Stimulated activated CD8-positive, alpha-beta memory T cell treated with anti-CD3 and anti-CD28 coated beads, Interleukin-7, amount 100 ng/mL, for 24 hours (primary cell): ENCODE measurements at regions not wholly inside any gene's neighbourhood (a gene's known extent, or its start where the extent isn't known, plus 50 kb on each side); places are given as distances from the start of the nearest gene placed in this dataset.

Source experiments
- DNase-seq: peaks from one replicate; pipeline ENCODE4 v3.0.0-alpha.2; 2020; ENCODE audit warnings: low read depth

DNA sequence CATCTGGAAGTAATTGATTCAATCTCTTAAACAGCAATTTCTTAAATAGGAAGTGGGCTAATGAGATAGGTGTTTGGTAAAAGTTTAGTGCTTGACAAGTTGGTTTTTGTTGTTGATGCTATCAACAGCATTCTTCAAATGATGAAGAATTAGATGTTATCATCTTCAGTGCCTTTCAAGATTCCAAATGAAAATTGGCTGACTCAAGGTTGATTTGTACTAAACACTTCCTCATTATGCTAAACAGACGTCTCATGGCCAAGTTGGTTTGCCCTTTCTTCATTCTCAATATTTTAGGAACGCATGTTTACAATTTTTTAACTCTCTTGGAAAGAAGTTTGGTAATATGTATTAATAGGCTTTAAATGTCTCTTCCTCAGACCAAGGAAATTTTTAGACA, 86.0 kb downstream of the MID1IP1 start:
- DNase-seq, result no peak

DNA sequence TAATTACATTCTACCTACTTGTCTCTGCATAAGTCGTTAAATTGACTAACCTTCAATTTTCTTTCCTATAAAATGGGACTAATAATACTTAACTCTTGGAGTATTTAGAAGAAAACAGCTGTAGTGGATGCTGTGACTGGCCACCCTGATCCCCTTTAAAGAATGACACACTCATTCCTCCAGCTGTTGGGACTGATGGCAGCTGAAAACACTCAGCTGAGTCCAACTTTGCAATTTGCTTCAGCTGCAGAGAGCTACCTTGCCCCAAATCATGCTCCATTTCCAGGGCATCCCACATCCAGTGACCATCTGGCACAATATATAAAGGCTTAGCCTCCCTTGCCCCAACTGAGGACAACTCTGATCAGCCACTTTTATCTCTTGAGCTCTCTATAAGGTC, 89.1 kb downstream of the MID1IP1 start:
- DNase-seq, result no peak

DNA sequence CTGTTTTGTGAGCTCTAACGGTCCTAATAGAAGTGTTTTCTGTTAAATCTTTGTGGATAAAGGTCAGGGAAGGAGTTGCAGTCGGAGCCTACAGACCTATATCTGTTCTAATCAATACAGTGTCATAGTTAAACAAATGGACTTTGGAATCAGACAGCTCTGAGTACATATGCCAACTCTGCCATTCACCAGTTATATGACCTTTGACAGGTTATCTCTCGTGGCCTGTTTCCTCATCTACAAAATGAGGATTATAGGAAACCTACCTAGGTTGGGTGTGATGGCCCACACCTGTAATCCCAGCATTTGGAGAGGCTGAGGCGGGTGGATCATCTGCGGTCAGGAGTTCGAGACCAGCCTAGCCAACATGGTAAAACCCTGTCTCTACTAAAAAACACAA, 89.7 kb downstream of the MID1IP1 start:
- no peak for DNase-seq

DNA sequence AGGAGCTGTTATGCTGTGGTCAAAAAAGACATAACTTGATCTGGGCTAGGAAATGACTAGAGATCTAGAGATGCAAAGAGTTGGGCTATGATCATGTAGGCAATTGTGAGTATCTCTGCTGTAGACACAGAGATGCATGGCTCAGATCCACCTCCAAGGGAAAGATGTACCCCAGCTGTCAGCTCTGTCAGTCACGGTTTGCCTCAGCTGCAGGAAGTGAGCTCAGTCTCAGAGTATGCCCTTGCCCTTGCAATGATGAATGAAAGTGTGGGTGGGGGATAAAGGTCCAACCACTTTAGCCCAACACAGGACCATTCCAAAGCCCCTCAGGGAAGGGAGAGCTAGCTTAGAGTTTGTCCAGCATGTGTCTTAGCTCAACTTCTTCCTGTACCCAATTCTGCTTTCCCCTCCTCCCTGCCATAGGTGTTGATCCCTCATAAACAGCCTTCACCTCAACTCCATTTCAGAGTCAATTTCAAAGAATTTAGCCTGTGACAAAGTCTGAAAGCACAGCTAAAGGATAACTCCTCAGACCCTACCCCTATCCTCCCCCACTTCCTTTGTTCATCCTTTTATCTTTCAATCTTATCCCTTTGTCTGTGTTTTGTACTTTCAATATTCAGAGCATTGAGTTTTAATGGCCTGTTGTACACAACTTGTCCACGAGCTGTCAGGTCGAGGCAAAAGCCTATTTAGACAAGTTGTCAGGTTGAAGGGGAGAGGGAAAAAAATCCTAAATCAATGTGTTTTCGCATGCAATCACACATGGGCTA, 90.6 kb downstream of the MID1IP1 start:
- no peak for DNase-seq

DNA sequence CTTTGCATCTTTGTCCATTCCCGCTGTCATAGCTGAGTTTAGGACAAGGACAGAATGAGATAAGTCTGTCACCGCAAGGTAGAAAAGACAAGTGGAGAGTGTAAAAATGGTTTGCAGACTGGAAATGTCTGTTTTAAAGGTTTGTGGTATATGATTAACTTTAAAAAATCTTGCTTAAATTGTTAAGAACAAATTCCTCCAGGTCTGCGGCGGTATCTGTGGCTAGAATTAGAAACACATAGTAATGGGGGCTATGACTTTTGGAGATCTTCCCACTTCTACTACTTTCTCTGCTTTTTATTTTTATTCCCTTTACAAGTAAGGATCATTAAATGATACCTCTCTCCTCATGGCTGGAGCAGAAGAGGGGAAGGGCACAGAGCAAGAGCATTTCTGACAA, 92.2 kb downstream of the MID1IP1 start:
- DNase-seq, result no peak

DNA sequence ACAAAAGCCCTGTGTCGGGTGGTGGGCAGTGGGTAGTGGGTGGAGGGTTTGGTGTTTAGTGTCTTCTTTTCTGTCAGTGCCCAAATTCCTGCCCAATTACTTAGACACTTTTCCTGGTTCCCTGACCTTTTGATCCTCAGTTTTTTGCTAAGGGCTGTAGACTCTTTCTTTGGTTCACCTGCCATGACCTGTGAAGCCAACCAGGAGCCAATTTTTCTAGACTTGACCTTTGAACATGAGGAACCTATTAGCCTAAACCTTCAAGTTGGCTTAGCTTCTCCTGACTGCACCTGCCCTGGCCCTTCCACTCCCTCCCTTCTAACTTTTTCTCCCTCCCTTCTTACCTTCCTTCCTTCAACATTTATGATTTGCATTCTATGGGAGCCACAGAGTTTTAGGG, 94.5 kb downstream of the MID1IP1 start:
- DNase-seq, result no peak

DNA sequence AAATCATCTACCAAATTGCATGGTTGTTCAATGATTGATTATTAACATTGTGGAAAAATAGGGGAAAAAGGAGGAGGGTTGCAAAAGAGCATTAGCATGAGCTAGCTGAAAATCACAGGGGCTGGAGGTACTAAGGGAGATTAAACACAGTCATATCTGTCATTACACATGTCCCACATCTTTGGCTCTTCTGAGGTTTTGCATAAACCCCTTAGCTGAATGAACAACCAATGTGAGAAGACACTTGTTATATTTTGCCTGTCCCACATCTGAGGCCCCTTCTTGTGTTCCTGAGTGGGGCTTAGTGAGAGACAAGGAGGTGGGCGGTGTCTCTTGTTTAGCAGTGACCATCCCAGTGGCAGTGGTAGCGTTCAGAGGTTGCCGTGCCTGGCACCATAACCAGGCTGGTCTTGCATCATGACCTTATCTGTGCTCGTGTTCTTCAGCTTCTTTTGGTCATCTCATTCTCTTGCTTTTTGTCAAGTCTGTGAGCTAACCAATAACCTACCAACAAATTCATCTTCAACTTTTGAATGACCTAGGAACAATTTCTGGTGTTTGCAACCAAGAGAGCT, 95.6 kb downstream of the MID1IP1 start:
- DNase-seq, result no peak

DNA sequence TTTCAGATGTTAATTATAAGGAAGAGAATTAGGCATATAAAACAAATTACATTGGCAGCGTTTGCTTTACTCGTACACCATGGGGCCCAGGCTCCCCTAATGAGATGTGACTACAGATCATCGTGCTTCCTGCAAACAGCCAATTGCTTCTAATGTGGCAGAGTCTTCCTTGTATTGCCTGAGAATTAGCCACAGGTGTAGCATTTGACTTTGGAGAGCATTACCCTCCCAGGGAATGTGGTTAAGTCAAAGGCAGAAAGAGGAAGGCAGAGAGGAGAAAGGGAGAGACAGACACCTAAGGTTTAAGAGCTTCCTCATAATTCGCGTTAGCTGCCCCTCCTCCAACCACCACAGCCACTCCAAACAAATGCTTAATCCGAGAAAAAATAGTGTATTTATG, 97.0 kb downstream of the MID1IP1 start:
- DNase-seq, result no peak

DNA sequence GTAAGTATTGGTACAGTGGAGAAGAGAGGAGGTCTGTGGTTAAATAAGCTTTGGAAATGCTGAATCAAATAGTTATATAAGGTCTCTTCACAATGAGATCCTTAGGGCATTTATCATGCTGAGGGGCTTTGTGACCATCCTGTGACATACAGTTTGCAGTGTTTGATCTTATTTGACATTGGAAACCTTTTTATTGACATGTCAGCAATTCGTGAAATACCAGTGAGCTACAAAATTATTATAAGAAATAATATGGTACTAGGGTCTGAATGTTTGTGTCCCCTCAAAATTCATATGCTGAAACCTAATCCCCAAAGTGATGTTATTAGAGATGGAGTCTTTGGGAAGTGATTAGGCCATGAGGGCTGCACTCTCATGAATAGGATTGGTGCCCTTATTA, 98.4 kb downstream of the MID1IP1 start:
- DNase-seq, result no peak

DNA sequence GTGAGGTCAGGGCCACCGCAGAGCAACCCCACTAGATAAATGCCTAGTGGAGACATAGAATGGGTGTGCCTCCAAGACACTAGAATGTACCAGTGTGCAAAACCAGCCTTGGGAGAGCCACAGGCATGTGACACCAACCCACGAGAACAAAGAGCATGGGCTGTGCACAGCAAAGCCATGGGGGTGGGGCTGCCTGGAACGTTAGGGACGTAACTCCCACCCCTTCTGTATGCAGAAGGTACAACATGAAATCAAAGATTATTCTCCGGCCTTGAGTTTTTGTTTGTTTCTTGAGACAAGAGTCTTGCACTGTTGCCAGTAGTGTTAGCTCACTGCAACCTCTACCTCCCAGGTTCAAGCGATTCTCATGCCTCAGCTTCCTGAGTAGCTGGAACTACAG, 99.5 kb downstream of the MID1IP1 start:
- DNase-seq, result no peak

DNA sequence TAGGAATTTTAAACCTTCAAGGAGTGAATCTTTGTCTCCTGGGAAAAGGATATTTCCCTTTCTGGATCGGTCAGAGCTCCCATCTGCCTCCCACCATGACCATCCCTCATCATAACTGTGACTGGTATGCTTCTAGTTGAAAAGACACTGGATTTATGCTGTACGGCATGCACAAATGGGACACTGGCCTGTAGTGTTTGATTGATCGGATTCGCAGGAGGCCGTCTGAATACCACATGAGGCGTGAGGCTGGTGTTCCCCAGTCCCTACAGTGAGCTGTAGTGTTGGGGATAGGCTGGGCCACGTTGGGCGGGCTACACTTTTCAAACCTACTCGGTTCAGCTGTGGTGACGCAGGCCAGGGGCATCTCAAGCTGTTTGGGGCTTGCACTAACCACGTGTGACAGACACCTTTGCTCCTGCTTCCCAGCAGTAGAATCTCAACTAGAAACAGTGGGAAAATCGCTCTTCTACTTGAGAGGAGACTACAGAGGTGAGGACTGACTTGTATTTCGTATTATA, 101.8 kb downstream of the MID1IP1 start:
- no peak for DNase-seq

DNA sequence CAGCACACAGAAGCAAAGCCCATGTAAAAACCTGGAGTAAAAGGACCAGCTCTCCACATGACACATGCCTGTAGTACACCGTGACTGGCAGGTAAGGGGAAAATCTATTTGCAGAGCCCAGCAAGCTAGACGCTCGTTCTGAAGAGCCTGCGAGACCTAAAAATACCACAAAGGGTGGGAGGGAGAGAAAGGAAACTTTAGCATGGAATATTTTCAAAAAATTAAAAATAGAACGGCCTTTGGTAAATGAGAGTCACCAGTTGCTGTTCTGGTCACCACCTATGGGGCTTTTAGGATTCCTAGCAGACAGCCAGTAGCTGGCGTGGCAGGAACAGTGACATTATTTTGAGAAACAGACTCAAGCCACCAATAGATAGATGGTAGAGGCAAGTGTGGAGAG, 115.5 kb downstream of the MID1IP1 start:
- DNase-seq, result no peak

DNA sequence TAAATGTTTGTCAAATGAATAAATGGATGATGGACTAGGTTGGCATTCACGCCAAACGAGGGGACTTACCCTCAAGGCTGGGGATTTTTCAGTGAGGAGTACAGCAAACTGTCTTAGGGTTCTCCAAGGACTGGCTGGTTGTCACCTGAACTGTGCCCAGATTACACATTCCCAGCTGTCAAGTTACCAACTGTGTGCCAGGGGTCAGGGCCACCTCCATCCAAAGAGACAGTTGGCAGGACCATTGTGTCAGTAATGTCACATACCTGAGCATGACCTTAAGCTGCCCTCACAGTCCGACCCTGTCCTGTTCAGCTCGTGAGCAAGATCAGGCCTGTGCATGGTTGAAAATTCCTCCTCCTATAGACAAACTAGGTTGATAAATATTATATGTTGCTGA, 116.7 kb downstream of the MID1IP1 start:
- DNase-seq, result no peak

DNA sequence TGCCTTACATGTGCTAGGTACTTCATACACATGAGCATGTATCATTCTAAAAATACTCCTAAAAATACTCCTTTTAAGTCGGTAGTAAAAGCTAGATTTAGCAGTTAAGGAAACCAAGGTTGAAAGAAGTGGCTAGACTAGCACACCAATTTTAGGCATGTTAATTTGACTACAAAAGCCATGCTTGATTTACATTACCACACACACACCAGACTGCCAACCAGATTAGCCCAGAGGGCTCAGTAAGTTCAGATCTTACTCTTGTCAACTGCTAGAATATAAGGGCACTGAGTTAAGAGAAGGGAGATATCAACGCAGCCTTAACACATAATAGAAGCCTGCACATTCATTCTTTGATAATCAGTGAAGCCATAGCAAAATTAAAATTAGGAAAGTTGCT, 117.9 kb downstream of the MID1IP1 start:
- no peak for DNase-seq

DNA sequence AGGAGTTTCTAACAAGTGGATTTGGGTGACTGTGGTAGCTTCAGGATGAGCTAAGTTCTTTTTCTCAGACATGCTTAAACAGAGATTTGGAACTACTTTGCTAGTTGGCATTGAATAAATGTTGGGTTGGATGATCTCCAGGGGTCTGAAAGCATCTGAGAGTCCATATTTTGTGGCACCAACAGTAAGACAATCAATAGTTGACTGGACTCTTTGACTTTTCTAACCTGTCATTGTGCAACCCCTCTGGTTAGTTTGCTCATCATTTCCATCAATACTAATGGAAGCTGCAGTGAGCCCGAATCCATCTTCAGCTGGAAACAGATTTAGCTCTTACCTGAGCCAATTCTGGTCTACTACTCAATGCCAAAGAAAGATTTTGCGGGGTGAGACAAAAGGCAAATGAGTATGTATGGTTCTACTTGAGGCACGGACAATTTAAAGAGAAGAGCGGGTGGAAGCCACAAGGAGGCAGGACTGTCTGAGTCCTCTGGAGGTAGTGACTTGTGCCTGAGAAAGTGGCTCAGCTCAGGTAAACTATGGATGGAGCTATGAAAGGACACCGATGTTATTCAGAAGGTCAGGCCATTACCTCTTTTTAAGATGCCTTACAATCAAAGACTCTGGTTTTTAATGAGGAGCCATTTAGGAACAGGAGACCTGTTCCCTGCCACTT, 118.7 kb downstream of the MID1IP1 start:
- no peak for DNase-seq

DNA sequence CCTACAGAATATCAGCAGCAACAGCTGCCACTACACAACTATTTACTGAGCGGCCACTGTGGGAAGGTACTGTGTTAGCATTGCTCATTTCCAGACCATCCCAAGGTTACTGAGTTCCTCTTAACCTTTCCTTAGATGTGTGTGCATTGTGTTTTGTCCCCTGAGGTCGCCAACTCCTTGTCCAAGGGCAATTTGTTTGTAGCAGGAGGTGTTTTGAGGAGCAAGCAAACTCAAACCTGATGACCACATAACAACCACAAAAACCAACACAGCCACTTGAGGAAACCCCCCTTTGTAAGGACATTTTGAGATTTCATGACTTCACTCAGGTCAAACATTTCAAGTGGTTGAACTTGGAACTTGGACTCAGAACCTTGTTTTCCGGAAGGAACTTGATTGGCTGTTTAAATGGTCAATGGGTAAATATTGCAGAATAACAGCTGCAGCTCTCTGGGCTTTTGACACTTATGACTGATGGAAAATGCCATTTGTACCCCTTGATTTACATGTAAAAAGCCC, 122.3 kb downstream of the MID1IP1 start:
- DNase-seq, result no peak

DNA sequence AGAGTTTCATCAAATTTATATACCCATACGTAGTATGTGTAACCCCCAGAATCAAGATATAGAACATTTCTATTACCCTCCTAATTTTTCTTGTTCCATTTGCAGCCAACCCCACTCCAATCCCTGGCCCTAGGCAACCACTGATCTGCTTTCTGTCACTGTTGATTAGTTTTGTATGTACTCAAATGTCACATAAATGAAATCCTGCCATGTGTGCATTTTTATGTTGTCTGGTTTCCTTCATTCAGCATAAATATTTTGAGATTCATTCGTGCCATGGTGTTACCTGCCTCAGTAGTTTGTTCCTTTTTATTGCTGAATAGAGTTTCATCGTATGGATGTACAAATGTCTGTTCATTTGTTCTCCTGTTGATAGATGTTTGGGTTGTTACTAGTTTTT, 126.3 kb downstream of the MID1IP1 start:
- DNase-seq, result no peak

DNA sequence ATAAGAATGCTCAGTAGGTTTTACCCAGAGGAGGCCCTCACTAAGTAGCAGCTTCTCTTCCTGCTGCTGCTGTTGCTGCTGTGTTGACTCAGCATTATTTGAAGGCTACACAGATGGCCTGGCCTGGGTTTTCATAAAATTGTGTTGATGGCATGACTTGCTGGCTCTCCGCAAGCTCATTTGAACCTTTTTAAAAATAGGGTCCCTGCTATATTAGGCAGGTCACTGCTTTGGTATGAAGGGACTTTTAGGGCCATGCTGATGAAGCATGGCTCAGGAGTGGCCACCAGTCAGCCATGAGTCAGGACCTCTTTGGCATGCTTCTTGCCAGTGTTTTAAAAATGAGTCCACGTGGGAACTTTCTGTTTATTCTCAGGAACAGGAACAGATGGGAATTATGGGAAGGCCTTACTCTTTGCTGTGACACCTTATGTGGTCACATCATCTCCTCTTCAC, 128.7 kb downstream of the MID1IP1 start:
- no peak for DNase-seq

DNA sequence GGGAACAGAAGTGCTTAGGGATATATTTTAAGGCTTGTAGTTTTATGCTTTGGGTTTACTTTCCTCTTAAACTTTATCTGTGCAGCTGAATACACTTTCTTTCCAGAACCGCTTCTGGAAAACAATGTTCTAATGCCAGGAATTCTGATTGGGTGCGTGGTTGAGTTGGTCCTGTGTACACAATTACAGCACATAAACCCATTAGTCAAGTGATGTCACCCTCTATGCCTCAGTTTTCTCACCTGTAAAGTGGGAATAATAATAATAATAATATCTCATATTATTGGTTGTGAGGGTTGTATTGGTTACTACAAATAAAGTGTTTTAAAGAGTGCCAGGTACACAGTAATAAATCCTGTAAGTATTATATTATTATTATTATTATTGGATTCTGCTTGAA, 129.2 kb downstream of the MID1IP1 start:
- DNase-seq, result no peak

DNA sequence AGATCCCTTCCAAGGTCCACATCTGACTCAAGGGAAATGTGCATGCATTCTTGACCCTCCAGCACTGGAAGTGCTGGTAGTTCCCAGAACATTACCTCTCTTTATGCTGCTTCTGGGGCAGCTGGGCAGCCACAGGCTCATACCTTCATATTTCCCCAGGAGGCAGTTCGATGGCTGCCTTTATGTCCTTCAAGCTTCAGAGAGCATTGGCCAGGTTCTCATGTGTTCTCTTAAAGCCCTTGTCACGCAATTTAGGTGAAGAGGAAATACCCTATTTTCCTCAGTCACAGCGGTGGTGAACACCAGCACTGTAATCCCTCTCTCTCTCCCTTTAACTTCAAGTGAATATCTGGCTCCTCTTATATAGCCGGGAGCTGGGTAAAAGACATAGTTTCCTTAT, 134.3 kb downstream of the MID1IP1 start:
- no peak for DNase-seq

DNA sequence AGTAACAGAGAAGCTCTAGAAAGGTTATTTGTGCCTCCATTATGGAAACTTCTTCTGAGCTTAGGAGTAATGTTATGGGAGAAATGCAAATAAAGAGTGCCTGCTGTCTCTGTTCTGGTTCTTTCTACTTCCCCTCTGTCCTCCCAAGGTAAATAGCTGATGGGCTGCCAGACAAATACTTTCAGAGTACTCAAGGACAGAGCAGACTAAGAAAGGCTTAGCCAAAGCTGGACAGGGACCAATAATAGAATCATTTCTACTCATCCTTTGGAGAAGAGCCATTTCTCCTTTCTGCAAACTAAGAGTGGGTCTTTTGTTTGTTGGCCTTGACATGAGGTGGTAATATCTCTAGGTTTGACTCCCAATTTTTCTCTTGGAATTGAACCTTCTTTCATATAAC, 136.1 kb downstream of the MID1IP1 start:
- no peak for DNase-seq

DNA sequence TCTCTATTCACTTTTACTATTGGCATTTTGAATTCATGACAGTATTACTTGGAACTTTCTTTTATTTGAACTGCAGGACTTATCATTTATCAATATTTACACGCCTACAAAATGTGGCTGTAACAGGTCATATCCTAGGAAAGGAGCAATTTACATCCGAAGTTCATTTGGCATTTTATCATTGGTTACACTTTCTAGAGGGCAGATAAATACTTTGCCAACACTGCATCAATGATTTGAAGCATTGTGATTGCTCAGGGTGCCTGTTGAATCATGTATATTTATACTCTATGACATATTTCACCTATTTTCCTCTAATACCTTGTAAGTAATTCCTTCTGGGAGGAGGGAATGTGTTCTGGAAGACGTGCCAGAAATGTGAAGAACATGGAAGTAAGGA, 136.7 kb downstream of the MID1IP1 start:
- no peak for DNase-seq

DNA sequence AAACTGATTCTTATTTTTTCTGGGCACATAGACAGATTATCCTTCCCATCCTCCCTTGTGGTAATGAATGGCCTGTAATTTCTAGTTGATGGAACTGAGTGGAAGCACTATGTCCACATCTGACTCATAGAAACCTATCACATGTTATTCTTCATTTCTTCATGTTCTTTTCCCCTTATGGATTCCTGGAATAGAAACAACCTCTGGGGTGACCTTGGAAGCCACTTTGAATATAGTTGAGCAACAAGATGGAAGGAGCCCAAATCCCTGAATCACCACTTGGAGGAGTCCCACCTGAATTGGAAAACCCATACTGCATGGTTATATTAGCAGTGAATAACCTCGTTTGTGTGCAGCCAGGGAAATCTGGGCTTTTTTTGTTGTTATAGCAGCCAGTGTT, 137.8 kb downstream of the MID1IP1 start:
- DNase-seq, result no peak
